ENCODE measurements at regions not wholly inside any gene's neighbourhood (a gene's known extent, or its start where the extent isn't known, plus 50 kb on each side); places are given as distances from the start of the nearest gene placed in this dataset.

GRCh38 chr14:71348817-71349216, 441.6 kb downstream of the PCNX1 start:
- H3K4me1 Mint-ChIP-seq = peaks cover 33% of the 10 kb centered on the region
- H2AFZ ChIP-seq = no peak overlapping the region
- H3K27ac ChIP-seq (ENCODE audit: low read depth) = no peak overlapping the region
- peaks cover 1% of the 10 kb centered on the region for H3K27me3 Mint-ChIP-seq (ENCODE audit: insufficient read depth, low read depth, poor library complexity)
- H3K4me3 Mint-ChIP-seq = no peak overlapping the region
- DNase-seq (ENCODE audit: low spot score) = no peak
- H3K27ac Mint-ChIP-seq = no peak overlapping the region
- H3F3A ChIP-seq (replicated peaks; ENCODE audit: low read depth) = no peaks in the 10 kb centered on the region
- no peak for ATAC-seq
- H3K4me1 ChIP-seq (ENCODE audit: insufficient read depth) = no peaks in the 10 kb centered on the region
- no peaks in the 10 kb centered on the region for H3K36me3 ChIP-seq (ENCODE audit: insufficient read depth)
- H3K4me2 ChIP-seq = no peak overlapping the region
- TF ChIP-seq ZNF331 (CRISPR knock-in tag; IDR thresholded peaks at IDR 0.05; ENCODE audit: low read depth) (no peak), NANOG (IDR thresholded peaks at IDR 0.05; ENCODE audit: borderline replicate concordance) (no peak), ZNF114 (CRISPR knock-in tag; IDR thresholded peaks at IDR 0.05) (no peak), POLR2AphosphoS5 (IDR thresholded peaks at IDR 0.05; ENCODE audit: low read depth) (no peak), STAT1 (IDR thresholded peaks at IDR 0.05; ENCODE audit: unreplicated experiment) (no peak), JUNB (IDR thresholded peaks at IDR 0.05; ENCODE audit: unreplicated experiment) (no peak), CREB1 (CRISPR knock-in tag; IDR thresholded peaks at IDR 0.05; ENCODE audit: low read depth) (no peak), EZH2phosphoT487 (IDR thresholded peaks at IDR 0.05; ENCODE audit: unreplicated experiment) (no peak), EZH2 (IDR thresholded peaks at IDR 0.05; ENCODE audit: low read depth, unreplicated experiment) (no peak), ETS1 (IDR thresholded peaks at IDR 0.05) (no peak)
- TF ChIP-seq, protein P1, sequence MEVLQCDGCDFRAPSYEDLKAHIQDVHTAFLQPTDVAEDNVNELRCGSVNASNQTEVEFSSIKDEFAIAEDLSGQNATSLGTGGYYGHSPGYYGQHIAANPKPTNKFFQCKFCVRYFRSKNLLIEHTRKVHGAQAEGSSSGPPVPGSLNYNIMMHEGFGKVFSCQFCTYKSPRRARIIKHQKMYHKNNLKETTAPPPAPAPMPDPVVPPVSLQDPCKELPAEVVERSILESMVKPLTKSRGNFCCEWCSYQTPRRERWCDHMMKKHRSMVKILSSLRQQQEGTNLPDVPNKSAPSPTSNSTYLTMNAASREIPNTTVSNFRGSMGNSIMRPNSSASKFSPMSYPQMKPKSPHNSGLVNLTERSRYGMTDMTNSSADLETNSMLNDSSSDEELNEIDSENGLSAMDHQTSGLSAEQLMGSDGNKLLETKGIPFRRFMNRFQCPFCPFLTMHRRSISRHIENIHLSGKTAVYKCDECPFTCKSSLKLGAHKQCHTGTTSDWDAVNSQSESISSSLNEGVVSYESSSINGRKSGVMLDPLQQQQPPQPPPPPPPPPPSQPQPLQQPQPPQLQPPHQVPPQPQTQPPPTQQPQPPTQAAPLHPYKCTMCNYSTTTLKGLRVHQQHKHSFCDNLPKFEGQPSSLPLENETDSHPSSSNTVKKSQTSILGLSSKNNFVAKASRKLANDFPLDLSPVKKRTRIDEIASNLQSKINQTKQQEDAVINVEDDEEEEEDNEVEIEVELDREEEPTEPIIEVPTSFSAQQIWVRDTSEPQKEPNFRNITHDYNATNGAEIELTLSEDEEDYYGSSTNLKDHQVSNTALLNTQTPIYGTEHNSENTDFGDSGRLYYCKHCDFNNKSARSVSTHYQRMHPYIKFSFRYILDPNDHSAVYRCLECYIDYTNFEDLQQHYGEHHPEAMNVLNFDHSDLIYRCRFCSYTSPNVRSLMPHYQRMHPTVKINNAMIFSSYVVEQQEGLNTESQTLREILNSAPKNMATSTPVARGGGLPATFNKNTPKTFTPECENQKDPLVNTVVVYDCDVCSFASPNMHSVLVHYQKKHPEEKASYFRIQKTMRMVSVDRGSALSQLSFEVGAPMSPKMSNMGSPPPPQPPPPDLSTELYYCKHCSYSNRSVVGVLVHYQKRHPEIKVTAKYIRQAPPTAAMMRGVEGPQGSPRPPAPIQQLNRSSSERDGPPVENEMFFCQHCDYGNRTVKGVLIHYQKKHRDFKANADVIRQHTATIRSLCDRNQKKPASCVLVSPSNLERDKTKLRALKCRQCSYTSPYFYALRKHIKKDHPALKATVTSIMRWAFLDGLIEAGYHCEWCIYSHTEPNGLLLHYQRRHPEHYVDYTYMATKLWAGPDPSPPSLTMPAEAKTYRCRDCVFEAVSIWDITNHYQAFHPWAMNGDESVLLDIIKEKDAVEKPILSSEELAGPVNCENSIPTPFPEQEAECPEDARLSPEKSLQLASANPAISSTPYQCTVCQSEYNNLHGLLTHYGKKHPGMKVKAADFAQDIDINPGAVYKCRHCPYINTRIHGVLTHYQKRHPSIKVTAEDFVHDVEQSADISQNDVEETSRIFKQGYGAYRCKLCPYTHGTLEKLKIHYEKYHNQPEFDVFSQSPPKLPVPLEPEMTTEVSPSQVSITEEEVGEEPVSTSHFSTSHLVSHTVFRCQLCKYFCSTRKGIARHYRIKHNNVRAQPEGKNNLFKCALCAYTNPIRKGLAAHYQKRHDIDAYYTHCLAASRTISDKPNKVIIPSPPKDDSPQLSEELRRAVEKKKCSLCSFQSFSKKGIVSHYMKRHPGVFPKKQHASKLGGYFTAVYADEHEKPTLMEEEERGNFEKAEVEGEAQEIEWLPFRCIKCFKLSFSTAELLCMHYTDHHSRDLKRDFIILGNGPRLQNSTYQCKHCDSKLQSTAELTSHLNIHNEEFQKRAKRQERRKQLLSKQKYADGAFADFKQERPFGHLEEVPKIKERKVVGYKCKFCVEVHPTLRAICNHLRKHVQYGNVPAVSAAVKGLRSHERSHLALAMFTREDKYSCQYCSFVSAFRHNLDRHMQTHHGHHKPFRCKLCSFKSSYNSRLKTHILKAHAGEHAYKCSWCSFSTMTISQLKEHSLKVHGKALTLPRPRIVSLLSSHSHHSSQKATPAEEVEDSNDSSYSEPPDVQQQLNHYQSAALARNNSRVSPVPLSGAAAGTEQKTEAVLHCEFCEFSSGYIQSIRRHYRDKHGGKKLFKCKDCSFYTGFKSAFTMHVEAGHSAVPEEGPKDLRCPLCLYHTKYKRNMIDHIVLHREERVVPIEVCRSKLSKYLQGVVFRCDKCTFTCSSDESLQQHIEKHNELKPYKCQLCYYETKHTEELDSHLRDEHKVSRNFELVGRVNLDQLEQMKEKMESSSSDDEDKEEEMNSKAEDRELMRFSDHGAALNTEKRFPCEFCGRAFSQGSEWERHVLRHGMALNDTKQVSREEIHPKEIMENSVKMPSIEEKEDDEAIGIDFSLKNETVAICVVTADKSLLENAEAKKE (CRISPR knock-in tag; IDR thresholded peaks at IDR 0.05) = no peak
- TF ChIP-seq, protein P2, sequence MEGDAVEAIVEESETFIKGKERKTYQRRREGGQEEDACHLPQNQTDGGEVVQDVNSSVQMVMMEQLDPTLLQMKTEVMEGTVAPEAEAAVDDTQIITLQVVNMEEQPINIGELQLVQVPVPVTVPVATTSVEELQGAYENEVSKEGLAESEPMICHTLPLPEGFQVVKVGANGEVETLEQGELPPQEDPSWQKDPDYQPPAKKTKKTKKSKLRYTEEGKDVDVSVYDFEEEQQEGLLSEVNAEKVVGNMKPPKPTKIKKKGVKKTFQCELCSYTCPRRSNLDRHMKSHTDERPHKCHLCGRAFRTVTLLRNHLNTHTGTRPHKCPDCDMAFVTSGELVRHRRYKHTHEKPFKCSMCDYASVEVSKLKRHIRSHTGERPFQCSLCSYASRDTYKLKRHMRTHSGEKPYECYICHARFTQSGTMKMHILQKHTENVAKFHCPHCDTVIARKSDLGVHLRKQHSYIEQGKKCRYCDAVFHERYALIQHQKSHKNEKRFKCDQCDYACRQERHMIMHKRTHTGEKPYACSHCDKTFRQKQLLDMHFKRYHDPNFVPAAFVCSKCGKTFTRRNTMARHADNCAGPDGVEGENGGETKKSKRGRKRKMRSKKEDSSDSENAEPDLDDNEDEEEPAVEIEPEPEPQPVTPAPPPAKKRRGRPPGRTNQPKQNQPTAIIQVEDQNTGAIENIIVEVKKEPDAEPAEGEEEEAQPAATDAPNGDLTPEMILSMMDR (conservative IDR thresholded peaks at IDR 0.05; ENCODE audit: low read depth in 2 of 2) = no peak
- TF ChIP-seq, protein P3, sequence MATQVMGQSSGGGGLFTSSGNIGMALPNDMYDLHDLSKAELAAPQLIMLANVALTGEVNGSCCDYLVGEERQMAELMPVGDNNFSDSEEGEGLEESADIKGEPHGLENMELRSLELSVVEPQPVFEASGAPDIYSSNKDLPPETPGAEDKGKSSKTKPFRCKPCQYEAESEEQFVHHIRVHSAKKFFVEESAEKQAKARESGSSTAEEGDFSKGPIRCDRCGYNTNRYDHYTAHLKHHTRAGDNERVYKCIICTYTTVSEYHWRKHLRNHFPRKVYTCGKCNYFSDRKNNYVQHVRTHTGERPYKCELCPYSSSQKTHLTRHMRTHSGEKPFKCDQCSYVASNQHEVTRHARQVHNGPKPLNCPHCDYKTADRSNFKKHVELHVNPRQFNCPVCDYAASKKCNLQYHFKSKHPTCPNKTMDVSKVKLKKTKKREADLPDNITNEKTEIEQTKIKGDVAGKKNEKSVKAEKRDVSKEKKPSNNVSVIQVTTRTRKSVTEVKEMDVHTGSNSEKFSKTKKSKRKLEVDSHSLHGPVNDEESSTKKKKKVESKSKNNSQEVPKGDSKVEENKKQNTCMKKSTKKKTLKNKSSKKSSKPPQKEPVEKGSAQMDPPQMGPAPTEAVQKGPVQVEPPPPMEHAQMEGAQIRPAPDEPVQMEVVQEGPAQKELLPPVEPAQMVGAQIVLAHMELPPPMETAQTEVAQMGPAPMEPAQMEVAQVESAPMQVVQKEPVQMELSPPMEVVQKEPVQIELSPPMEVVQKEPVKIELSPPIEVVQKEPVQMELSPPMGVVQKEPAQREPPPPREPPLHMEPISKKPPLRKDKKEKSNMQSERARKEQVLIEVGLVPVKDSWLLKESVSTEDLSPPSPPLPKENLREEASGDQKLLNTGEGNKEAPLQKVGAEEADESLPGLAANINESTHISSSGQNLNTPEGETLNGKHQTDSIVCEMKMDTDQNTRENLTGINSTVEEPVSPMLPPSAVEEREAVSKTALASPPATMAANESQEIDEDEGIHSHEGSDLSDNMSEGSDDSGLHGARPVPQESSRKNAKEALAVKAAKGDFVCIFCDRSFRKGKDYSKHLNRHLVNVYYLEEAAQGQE (IDR thresholded peaks at IDR 0.05; ENCODE audit: unreplicated experiment) = no peak
- H3K27me3 ChIP-seq (ENCODE audit: insufficient read depth) = no peaks in the 10 kb centered on the region
- H3K36me3 Mint-ChIP-seq (ENCODE audit: low read depth) = no peaks in the 10 kb centered on the region
- peaks cover 95% of the 10 kb centered on the region for H3K79me2 ChIP-seq (replicated peaks; ENCODE audit: insufficient read depth)
- H3K9me3 Mint-ChIP-seq = no peaks in the 10 kb centered on the region
- no peak overlapping the region for H3K4me3 ChIP-seq
- peaks cover 12% of the 10 kb centered on the region for H4K20me1 ChIP-seq (replicated peaks; ENCODE audit: insufficient read depth)
- H3K9me2 ChIP-seq (ENCODE audit: insufficient read depth) = no peaks in the 10 kb centered on the region

All from GM23338 (cell line).